MCF 10A (cell line): ENCODE measurements at regions not wholly inside any gene's neighbourhood (a gene's known extent, or its start where the extent isn't known, plus 50 kb on each side); places are given as distances from the start of the nearest gene placed in this dataset.

Experiments used
- BruUV-seq: library from RNA; stranded (reverse); fragments of 400-500 nt; replicated peaks from 2 replicates; lab custom pipeline; 2021; lab: Mats Ljungman, UMichigan
- CTCF ChIA-PET: fragments of 300-600 bp; sonication (Branson Sonifier 250); formaldehyde crosslinking; extraction: SDS; loops from one replicate; lab custom pipeline; 2021; ENCODE audit warnings: antibody characterized with exemption, inconsistent platforms; lab: Yijun Ruan, JAX
- POLR2A ChIA-PET: fragments of 300-600, 350-650 bp; sonication (Branson Sonifier 250); formaldehyde crosslinking; extraction: SDS; loops from one replicate; lab custom pipeline; 2020; ENCODE audit warnings: antibody characterized with exemption, inconsistent platforms; lab: Yijun Ruan, JAX
- DNase-seq: peaks from one replicate; pipeline ENCODE4 v3.0.0-alpha.2; 2018; ENCODE audit not compliant: unreplicated experiment
- H3K27ac Mint-ChIP-seq: one replicate; pipeline ENCODE4 v1.8.0; 2022; ENCODE audit warnings: mild to moderate bottlenecking, low read depth, mixed read lengths; ENCODE audit not compliant: unreplicated experiment
- H3K27me3 Mint-ChIP-seq: one replicate; pipeline ENCODE4 v1.8.0; 2022; ENCODE audit warnings: mixed read lengths; ENCODE audit not compliant: insufficient read depth, unreplicated experiment
- H3K36me3 Mint-ChIP-seq: one replicate; pipeline ENCODE4 v1.8.0; 2022; ENCODE audit warnings: mild to moderate bottlenecking, moderate library complexity, mixed read lengths; ENCODE audit not compliant: insufficient read depth, unreplicated experiment
- H3K4me1 Mint-ChIP-seq: one replicate; pipeline ENCODE4 v1.8.0; 2022; ENCODE audit warnings: mixed read lengths; ENCODE audit not compliant: insufficient read depth, unreplicated experiment
- H3K4me3 Mint-ChIP-seq: one replicate; pipeline ENCODE4 v1.8.0; 2022; ENCODE audit warnings: mild to moderate bottlenecking, moderate library complexity, mixed read lengths; ENCODE audit not compliant: unreplicated experiment
- H3K9me3 Mint-ChIP-seq: one replicate; pipeline ENCODE4 v1.8.0; 2022; ENCODE audit warnings: mixed read lengths; ENCODE audit not compliant: unreplicated experiment
- CTCF ChIP-seq: fragments of 200-600 bp; IDR thresholded peaks from one replicate; pipeline ENCODE4 v1.8.0; 2022; ENCODE audit warnings: antibody characterized with exemption, mild to moderate bottlenecking; ENCODE audit not compliant: unreplicated experiment
- intact Hi-C: fragments of 100-400 bp; cut with micrococcal nuclease; formaldehyde crosslinking; loops from 2 replicates; pipeline ENCODE4 v1.14.1; 2022

GRCh38 chr2:176985871-176986270 lies 226.7 kb upstream of the HNRNPA3 start:
- POLR2A ChIA-PET = interaction anchor here (1.3 to 1.4 kb wide), 2 partner anchors 21 to 54 kb away, joined by 3 read pairs; no protein-coding TSS in a partner anchor
- no peak for DNase-seq

GRCh38 chr2:176986487-176986886 lies 226.1 kb upstream of the HNRNPA3 start:
- Mint-ChIP-seq H3K4me1 (no peaks in the 10 kb centered on the region), H3K9me3 (no peaks in the 10 kb centered on the region), H3K27ac (no peak overlapping the region), H3K36me3 (no peaks in the 10 kb centered on the region), H3K27me3 (peaks cover 92% of the 10 kb centered on the region), H3K4me3 (no peak overlapping the region)
- no peak for DNase-seq
- ChIA-PET POLR2A (interaction anchor here (0.6 to 1.6 kb wide), 3 partner anchors 14 to 22 kb away, joined by 3 to 4 read pairs (median 3); no protein-coding TSS in a partner anchor), CTCF (no interaction called here)
- TF ChIP-seq CTCF = no peak
- no TSS peak for BruUV-seq
- intact Hi-C loops = no loop called here

More at GRCh38 chr2:176985871-176986270, 226.7 kb upstream of the HNRNPA3 start:
- BruUV-seq = no TSS peak
- no peak overlapping the region for H3K27ac Mint-ChIP-seq
- CTCF ChIA-PET = no interaction called here
- intact Hi-C loops = no loop called here
- no peaks in the 10 kb centered on the region for H3K4me1 Mint-ChIP-seq
- H3K27me3 Mint-ChIP-seq = peaks cover 92% of the 10 kb centered on the region
- H3K9me3 Mint-ChIP-seq = no peaks in the 10 kb centered on the region
- H3K4me3 Mint-ChIP-seq = no peak overlapping the region
- no peak for TF ChIP-seq CTCF
- H3K36me3 Mint-ChIP-seq = no peaks in the 10 kb centered on the region

- H3K27ac Mint-ChIP-seq = no peak overlapping the region
- CTCF ChIA-PET = no interaction called here
- peaks cover 84% of the 10 kb centered on the region for H3K27me3 Mint-ChIP-seq
- no peak overlapping the region for H3K4me3 Mint-ChIP-seq
- H3K36me3 Mint-ChIP-seq = no peaks in the 10 kb centered on the region
- no TSS peak for BruUV-seq
- POLR2A ChIA-PET = no interaction called here
- TF ChIP-seq CTCF = no peak
- no peak for DNase-seq
- H3K4me1 Mint-ChIP-seq = no peaks in the 10 kb centered on the region
- no peaks in the 10 kb centered on the region for H3K9me3 Mint-ChIP-seq
- intact Hi-C loops = no loop called here
Observed at GRCh38 chr2:176991411-176991810, 221.2 kb upstream of the HNRNPA3 start.

- H3K36me3 Mint-ChIP-seq = no peaks in the 10 kb centered on the region
- H3K4me3 Mint-ChIP-seq = no peak overlapping the region
- H3K4me1 Mint-ChIP-seq = peaks cover 5% of the 10 kb centered on the region
- peak; percentile 67 for DNase-seq
- H3K27ac Mint-ChIP-seq = no peak overlapping the region
- peaks cover 57% of the 10 kb centered on the region for H3K27me3 Mint-ChIP-seq
- no peak for TF ChIP-seq CTCF
- no TSS peak for BruUV-seq
- intact Hi-C loops = no loop called here
- ChIA-PET CTCF (no interaction called here), POLR2A (no interaction called here)
- H3K9me3 Mint-ChIP-seq = no peaks in the 10 kb centered on the region
Observed at GRCh38 chr2:176997074-176997791, 215.4 kb upstream of the HNRNPA3 start.
